ENCODE measurements at regions not wholly inside any gene's neighbourhood (a gene's known extent, or its start where the extent isn't known, plus 50 kb on each side); places are given as distances from the start of the nearest gene placed in this dataset.
A peak's percentile ranks its signal among the peaks of the same experiment; 100 is the strongest.

DNA sequence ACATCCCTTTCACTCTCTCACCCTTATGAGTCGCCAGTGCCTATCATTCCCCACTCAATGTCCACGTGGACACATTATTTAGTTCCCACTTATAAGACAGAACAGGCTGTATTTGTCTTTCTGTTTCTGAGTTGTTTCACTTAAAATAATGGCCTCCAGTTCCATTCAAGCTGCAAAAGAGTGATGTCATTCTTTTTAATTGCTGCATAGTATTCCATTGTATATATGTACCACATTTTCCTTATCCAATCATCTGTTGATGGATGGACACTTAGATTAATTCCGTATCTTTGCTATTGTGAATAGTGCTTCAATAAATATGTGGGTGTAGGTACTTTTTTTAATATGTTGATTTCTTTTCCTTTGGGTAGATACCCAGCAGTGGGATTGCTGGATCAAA, 79.1 kb downstream of the ZNF365 start:
- in situ Hi-C loops (cut with HindIII; ENCODE audit: low pct_unique_long_range_greater_than_20kb, low sequenced_read_pairs) = no loop called here
- DNase-seq (ENCODE audit: low read depth) = no peak

DNA sequence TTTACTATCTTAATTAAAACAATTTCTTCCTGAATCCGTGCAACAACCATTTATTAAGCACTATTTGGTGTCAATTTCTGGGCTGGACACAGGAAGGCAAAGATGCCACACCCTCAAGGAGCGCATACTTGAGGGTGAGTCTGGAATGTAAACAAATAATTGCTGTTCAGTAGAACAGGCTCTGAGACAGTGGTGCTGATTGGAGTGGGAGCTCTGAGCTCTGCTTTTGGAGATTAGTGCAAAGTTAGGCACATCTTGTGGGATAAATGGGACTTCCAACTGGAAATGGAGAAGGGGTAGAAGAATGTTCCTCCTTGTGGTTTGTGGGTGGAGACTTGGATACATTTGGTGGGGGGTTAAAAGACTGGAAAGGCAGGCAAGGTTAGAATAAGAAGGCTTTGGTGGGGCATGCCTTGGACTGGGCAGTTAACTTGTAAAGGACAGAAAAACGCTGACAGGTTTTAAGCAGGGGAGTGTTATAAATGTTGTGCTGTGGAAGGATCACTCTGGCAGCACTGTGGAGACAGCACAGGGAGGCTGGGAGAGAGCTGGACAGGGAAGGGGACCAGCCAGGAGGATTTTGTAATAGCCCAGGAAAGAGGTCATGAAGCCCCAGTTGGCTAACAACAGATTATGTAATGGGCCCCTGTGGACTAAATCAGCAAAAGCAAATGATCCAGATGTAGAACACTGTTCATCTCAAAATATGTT, 80.7 kb downstream of the ZNF365 start:
- DNase-seq (ENCODE audit: low read depth) = peak; percentile 62
- in situ Hi-C loops (cut with HindIII; ENCODE audit: low pct_unique_long_range_greater_than_20kb, low sequenced_read_pairs) = no loop called here

DNA sequence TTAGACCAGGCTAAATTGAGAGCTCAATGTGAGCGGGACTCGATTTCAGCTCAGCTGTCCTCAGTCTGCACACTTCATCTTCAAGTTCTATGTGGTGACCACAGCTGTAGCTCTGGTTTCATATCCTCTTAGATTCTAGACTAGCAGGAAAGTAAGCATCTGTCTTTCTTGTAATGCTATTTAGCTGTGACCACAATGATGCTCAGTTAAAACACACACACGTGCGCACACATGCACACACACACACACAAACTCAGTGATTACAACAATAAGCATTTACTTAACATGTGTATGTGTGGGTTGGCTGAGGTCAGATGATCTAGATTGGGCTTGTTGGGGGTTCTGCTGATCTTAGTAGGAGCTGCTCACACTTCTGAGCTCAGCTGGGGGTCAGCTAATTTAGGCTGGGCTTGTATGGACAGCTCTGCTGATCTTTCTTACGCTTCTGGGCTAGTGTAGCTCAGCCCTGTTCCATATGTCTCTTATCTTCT, 82.5 kb downstream of the ZNF365 start:
- in situ Hi-C loops (cut with HindIII; ENCODE audit: low pct_unique_long_range_greater_than_20kb, low sequenced_read_pairs) = no loop called here
- DNase-seq (ENCODE audit: low read depth) = no peak

GRCh38 chr10:62457196-62457595, 83.0 kb downstream of the ZNF365 start:
- no peak for DNase-seq (ENCODE audit: low read depth)
- in situ Hi-C loops (cut with HindIII; ENCODE audit: low pct_unique_long_range_greater_than_20kb, low sequenced_read_pairs) = no loop called here

- no peak for DNase-seq (ENCODE audit: low read depth)
- in situ Hi-C loops (cut with HindIII; ENCODE audit: low pct_unique_long_range_greater_than_20kb, low sequenced_read_pairs) = no loop called here
These were observed 83.4 kb downstream of the ZNF365 start for GRCh38 chr10:62457598-62457997.

DNA sequence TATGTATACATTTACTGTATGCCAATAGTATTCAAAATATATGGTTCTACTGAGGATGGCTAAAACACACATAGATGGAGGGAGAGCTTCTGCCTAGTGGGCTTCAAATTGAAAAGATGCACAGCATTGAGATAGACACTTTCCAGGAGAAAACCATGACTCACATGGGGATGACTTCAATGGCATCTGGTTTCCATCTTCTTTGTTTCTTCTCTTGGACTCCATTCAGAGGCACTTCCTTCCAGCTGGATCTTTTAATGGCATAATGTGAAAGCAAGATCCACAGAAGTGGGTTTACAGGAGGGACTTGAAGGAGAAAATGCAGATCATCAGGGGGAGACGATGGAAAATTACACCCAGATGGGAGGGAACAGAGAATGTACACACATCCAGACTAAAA, 84.9 kb downstream of the ZNF365 start:
- in situ Hi-C loops (cut with HindIII; ENCODE audit: low pct_unique_long_range_greater_than_20kb, low sequenced_read_pairs) = no loop called here
- no peak for DNase-seq (ENCODE audit: low read depth)

DNA sequence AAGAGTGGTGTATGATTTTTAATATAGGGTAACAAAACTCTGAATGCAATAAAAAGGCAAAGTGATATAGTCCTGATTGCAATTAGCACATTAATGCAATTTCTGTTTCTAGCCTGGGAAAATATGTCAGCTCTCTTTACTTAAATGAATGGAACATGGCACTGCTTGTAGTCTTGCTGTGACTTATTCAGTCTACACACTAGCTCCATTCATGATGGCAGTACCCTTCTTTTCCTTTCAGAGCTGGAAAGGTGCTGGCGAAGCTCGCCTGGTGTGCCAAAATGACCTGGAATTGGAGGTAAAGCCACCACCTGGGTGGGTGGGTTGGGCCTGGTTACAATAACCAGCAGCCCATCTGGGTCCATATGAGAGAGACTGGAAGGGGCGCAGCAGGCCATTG, 85.3 kb downstream of the ZNF365 start:
- DNase-seq (ENCODE audit: low read depth) = no peak
- in situ Hi-C loops (cut with HindIII; ENCODE audit: low pct_unique_long_range_greater_than_20kb, low sequenced_read_pairs) = no loop called here

GRCh38 chr10:62460393-62460792, 86.2 kb downstream of the ZNF365 start:
- in situ Hi-C loops (cut with HindIII; ENCODE audit: low pct_unique_long_range_greater_than_20kb, low sequenced_read_pairs) = no loop called here

GRCh38 chr10:62461120-62461519, 87.0 kb downstream of the ZNF365 start:
- in situ Hi-C loops (cut with HindIII; ENCODE audit: low pct_unique_long_range_greater_than_20kb, low sequenced_read_pairs) = no loop called here
- no peak for DNase-seq (ENCODE audit: low read depth)

More at GRCh38 chr10:62460393-62460792, 86.2 kb downstream of the ZNF365 start:
- no peak for DNase-seq (ENCODE audit: low read depth)

- in situ Hi-C loops (cut with HindIII; ENCODE audit: low pct_unique_long_range_greater_than_20kb, low sequenced_read_pairs) = no loop called here
- DNase-seq (ENCODE audit: low read depth) = no peak
These were observed 88.3 kb downstream of the ZNF365 start for GRCh38 chr10:62462461-62462860.

DNA sequence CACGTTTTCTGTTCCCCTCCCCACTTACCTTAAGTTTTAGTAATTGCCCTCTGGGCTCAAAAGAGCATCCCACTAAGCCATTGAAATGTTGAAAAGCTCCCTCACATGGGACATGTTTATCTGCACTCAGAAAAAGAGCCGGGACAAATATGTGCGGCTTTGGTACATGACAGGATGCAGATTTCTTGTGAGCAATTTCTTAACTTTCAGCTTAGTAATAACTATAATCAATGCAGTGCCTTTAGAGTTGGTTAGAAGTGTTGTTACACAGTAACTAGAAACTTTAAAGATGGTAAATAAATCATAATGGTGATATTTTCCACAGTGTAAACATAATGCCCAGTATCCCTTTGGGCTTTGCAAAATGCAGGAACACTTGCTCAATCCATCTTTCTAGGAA, 89.2 kb downstream of the ZNF365 start:
- DNase-seq (ENCODE audit: low read depth) = no peak
- in situ Hi-C loops (cut with HindIII; ENCODE audit: low pct_unique_long_range_greater_than_20kb, low sequenced_read_pairs) = no loop called here

DNA sequence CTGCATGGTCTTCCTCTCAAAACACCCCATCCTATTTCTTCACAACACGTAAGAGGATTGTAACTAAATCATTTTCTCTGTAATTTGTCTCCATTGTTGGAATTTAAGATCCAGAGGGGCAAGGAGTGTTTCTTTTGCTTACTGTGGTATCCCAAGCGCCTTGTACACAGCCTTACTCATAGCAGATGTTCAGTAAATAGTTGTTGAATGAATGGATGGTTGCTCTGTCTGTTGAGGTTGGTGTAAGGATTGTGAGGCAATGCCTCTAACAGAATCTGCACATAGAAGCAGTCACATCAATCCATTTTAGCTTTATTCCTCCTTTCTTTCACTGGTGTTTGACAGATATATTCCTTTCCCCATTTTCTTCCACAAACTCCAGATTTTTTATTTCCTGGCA, 90.1 kb downstream of the ZNF365 start:
- in situ Hi-C loops (cut with HindIII; ENCODE audit: low pct_unique_long_range_greater_than_20kb, low sequenced_read_pairs) = no loop called here
- DNase-seq (ENCODE audit: low read depth) = no peak

DNA sequence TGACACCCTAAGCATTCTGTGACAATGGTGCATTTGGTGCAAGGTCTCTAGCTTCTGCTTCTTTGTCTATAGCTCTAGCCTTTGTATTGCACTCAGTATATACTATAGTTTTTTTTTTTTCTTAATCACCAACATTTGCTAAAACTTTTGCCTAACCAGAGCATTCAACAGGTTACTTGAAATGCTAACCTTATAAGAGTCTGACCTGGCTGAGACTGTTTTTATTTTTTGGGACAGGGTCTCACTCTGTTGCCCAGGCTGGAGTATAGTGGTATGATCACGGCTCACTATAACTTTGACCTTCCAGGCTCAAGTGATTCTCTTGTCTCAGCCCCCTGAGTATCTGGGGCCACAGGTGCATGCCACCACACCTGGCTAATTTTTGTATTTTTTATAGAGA, 92.4 kb downstream of the ZNF365 start:
- DNase-seq (ENCODE audit: low read depth) = no peak
- in situ Hi-C loops (cut with HindIII; ENCODE audit: low pct_unique_long_range_greater_than_20kb, low sequenced_read_pairs) = no loop called here

DNA sequence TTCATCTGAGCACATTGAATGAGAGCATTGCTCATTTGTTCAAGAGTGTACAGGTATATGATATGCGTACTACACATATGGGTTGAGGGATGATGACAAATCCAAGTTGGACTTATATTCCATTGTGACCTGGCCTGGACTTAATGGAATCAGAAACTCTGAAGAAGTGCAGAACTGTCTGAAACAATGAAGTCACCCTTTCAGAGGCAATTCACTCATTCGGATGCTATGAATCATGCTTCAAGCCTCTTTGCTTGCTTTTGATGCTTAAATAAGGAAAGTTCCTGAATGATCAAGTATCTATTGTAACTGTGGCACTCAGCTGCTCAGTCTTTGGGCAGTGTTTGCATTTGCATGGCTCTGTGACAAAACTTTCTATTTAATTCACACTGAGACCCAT, 93.4 kb downstream of the ZNF365 start:
- in situ Hi-C loops (cut with HindIII; ENCODE audit: low pct_unique_long_range_greater_than_20kb, low sequenced_read_pairs) = no loop called here
- no peak for DNase-seq (ENCODE audit: low read depth)

GRCh38 chr10:62471711-62472110, 97.5 kb downstream of the ZNF365 start:
- no peak for DNase-seq (ENCODE audit: low read depth)
- in situ Hi-C loops (cut with HindIII; ENCODE audit: low pct_unique_long_range_greater_than_20kb, low sequenced_read_pairs) = no loop called here

DNA sequence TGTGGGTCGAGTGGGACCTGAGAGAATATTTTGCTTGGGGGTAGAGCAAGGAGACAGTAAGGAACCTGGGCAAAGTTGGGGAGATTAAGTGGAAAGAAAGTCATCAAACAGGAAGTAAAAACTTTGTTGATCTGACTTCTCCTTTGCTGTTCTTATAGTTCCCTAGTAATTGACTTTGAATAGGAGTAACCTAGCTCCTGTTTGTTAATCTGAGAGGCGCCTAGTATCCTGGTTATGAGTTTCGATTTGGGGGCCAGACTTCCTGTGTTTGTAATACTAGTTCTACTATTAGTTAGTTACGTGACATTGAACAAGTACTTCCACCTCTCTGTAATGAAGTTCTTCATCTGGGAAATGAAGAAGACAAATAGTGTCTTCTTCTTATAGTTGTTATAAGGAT, 99.1 kb downstream of the ZNF365 start:
- in situ Hi-C loops (cut with HindIII; ENCODE audit: low pct_unique_long_range_greater_than_20kb, low sequenced_read_pairs) = no loop called here
- no peak for DNase-seq (ENCODE audit: low read depth)

DNA sequence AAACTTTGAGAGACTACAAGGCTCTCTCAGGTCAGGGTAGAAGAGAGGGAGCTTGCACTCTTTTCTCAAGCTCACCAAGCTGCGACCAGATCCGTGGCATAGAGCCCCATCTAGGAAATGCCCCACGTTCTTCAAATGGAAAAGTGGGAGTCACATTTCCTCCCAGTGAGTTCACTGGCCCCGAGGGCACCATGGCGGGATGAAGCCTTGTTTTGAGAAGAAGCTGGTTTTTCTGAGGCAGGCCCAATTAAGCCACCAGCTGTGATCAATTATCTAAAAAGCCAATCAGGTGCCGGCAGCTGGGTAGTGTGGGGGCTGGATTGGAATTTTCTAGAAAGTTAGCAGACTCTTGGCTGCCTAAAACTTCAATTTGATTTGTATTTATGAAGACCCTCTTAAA, 101.4 kb downstream of the ZNF365 start:
- no peak for DNase-seq (ENCODE audit: low read depth)
- in situ Hi-C loops (cut with HindIII; ENCODE audit: low pct_unique_long_range_greater_than_20kb, low sequenced_read_pairs) = no loop called here

GRCh38 chr10:62479523-62479922, 105.4 kb downstream of the ZNF365 start:
- in situ Hi-C loops (cut with HindIII; ENCODE audit: low pct_unique_long_range_greater_than_20kb, low sequenced_read_pairs) = no loop called here

DNA sequence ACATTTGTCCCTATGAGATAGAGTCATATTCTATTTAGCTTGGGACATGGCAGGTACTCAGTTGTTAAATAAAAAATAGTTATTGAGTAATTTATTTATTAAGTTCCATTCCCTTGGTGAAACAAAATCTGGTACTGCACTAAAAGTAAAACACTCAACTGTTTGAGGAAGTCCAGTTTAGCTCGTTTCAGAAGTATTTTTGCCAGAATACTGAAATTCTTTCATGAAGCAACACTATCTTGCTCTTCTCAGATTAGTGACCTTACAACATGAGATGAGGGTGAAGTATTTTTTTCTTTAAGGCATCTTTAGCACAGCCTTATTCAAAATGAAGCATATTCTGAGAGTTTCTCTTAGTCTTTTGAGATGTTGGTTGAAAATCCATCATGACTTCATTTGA, 106.0 kb downstream of the ZNF365 start:
- DNase-seq (ENCODE audit: low read depth) = no peak
- in situ Hi-C loops (cut with HindIII; ENCODE audit: low pct_unique_long_range_greater_than_20kb, low sequenced_read_pairs) = no loop called here

More at GRCh38 chr10:62479523-62479922, 105.4 kb downstream of the ZNF365 start:
- DNase-seq (ENCODE audit: low read depth) = no peak

GRCh38 chr10:62482581-62482980, 108.4 kb downstream of the ZNF365 start:
- no peak for DNase-seq (ENCODE audit: low read depth)
- in situ Hi-C loops (cut with HindIII; ENCODE audit: low pct_unique_long_range_greater_than_20kb, low sequenced_read_pairs) = no loop called here

Data from Caki2 (cell line).